ENCODE measurements at regions not wholly inside any gene's neighbourhood (a gene's known extent, or its start where the extent isn't known, plus 50 kb on each side); places are given as distances from the start of the nearest gene placed in this dataset.
"Not testable (repeated sequence)": the region's sequence is repeated elsewhere in the genome, so short reads cannot be mapped to it uniquely, and the experiment has no call there.

- DNase-seq, result no peak
Observed at GRCh38 chr3:150357923-150358607, 50.0 kb upstream of the TSC22D2 start.

DNA sequence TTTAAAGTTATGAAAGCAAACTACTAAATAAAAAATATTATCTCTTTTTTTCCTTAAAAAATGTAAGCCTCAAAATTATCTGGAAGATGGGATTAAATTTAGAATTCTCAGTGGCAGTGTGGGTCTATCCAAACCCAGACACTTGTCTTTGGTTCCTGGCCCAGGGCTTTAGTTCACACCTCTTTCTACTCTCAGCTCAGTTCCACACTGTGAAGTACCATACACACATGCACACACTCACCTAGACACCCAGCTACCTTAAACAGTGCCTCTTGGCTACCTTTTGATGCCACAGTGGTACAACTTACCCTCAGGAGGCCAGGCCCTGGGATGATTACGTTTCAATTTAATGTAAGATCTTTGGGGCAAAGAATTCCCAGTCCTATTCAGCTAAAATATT is 51.0 kb upstream of the TSC22D2 start:
- no peak for DNase-seq

DNA sequence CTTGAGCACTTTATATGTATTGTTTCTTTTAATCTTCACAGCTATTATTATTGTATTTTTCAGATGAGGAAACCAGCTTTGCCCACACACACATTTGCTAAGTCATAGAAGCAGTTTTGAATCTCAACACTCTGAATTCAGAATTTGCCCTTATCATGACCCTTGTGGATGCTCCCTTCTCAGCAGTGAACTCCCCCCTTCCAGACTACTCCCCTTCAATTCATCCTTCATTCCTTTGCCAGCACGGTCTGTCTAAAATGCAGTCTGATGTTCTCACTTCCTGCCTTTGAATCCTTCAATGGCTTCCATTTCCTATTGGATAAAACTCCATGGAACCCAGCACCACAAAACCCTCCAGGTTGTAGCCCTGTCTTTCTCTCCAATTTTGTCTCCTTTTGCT is 52.5 kb upstream of the TSC22D2 start:
- DNase-seq, result no peak

DNA sequence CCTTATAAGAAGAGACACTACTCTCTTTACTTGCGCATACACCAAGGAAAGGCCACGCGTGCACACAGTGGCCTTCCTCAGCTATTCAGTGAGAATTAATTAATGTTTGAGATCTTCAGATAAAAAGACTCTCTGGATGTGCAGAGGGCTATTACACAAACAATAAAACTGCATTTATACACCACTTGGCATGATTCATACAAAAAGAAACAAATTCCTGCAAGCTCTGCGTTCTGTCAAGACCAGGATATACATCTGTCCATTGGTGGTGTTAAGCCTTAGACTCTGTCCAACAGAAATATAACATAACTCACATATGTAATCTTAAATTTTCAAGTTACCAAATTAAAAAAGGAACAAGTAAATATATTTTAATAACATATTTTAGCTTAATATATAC is 55.2 kb upstream of the TSC22D2 start:
- DNase-seq, result no peak

GRCh38 chr3:150351398-150351797 is 56.7 kb upstream of the TSC22D2 start:
- DNase-seq, result no peak

DNA sequence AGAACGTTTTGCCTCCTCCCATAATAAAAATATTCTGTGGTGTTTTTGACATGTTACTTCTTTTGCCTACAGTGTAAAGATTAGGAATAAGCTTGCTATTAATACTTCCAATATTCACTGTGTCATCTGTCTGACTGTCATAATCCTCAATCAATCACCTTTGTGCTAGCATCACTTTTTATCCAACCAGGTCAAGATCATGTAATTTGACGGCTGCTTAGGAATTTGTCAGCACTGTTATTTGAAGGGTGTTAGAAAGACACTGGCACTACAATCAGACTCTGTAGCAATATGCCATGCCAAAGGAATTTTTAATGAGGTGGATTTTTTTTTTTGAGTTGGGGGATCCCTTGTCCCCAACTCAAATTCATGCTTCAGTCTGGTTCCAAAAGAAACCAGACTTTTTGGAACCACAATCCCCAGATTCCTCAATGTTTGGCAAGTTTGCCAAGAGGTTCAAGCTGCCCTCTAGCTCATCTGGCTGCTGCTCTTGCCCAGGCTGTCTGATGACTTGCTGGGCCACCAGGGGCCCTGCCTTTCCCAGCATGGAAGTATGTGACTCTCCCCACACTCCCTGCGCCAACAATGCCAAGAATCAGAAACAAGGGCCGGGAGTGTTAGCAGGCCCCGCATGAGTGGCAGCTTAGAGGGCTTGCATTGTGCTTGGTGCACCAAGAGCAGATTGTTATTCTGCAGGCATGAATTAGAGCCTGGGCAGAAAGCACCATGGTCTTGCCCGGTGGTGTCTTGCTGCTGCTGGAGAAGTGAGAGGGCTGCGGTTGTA is 58.6 kb upstream of the TSC22D2 start:
- no peak for DNase-seq

DNA sequence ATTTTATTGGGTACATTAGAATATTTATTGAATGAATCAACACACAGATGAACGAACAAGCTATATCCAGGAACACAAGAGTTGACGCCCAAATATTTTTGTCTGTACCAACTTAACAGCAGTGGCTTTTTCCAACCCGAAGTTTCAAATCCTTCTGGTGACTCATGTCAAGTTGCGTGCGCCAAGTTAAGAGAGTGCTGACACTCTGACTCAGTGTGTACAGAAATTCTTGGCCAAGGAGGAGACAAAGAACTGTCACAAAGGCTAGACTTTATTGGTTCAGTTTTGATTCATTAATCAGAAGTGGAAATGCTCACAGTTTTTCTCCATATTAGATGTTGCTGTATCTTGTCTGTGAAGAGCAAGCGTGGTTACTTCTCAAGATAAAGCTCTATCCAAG is 59.6 kb upstream of the TSC22D2 start:
- no peak for DNase-seq

DNA sequence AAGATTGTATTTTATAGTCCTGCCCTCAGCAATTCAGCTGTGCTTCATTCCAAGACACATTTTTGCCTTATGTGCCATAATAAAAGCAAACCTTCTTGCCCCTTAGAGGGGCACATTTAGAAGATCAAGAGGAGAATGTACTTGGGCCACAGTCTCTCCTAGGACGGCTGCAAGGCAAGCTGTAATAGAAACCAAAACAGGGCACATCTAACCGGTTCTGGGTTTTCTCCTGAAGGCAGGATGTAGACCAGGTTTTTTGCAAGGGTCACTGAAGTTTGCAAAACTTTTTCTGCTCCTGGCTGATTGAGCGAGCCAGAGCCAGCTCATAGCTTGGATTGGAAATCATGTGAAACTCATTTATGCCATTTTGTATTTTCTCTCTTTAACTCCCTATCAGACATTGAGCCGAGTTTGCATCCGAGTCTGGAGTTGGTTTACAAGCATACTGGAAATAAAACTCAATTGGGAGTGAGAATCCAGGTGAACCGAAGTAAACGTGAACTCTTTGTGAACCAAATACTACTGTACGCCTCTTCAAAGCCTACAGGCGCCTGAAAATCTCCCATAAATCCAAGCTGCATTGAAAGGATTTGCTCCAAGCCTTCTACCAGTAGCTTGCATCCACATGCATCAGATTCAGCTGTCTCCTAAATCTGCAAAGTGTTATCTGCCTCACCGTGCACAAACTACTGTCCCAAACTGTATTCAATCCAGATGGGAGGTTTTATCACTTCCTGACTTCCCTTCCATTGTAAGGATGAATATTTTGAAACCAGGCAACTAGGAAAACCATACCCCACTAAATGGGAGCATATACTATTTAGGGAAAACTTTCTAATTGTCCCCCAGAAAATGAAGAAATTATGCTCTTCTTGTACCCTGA is 60.9 kb upstream of the TSC22D2 start:
- DNase-seq, result no peak

DNA sequence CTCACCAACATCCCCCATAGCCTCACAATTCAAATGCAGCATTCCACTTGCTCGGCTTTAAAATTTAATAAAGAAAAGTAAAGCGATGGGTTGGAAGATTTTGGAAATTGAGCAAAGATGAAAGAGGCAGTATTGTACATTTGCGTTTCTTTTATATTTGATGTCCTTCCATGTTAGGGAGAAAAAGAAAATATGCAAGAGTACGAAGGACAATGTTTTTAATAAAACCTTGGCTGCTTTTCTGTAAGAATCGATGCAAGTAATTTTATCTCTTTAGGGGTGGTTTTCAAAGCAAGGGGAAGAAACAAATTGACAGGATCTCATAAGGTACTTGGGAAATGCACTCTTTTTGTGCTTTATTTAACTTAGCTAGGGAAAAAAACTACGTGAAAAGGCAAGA is 61.8 kb upstream of the TSC22D2 start:
- DNase-seq, result no peak

GRCh38 chr3:150345021-150345538 is 63.0 kb upstream of the TSC22D2 start:
- DNase-seq, result no peak

DNA sequence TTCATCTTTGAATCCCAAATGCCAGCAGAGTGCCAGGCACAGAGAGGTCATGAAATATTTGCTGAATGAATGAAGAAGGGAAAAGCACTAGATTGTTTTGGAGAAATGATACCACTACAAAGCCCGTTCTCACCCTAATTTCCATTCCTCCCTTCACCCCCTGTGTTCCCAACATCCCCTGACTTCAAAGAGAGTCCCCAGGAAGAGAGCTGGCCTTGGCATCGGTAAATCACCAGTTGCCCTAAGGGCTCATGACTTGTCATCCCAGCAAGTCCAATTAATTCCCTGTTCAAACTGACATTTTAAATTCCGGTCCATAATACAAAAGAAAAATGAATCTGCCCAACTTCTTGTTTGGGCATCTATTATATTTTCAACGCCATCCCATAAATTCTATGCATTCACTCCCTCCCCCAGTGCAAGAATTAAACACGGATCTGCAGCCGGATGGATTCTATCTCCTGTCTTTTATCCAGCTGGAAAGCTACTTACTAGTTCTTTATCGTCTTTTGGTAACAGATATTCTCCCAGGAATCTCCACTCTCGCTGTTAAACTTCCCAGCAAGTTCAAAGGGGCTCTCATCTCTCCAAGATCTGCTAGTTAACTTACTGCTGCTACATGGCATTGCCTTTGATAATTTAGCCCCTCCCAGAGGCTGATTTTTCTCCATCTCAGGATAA is 63.9 kb upstream of the TSC22D2 start:
- no peak for DNase-seq

DNA sequence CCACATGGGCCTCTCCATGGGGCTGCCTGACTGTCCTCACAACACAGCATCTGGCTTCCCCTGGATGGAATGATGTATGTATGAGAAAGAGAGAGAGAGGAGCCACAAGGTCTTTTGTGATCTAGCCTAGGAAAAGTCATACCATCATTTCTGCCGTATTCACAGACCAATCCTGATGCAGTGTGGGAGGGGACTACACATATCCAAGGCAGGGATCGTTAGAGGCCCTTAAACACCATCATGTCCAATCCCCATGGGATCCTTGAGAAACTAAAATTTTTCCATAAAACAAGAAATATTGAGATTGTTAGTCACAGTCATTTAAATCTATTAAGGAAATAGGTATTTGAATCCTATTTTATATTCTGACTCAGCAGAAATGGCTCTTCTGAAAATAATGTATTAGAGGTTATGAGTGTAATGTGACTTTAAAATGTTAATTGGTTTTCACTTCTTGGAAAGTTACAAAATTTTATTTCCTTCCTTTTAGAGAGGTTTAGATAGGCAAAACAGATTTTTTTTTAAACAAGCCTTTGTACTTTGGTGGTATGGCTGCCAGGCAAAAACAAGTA is 65.1 kb upstream of the TSC22D2 start:
- no peak for DNase-seq

- DNase-seq, result no peak
Observed at GRCh38 chr3:150341891-150342290, 66.2 kb upstream of the TSC22D2 start.

DNA sequence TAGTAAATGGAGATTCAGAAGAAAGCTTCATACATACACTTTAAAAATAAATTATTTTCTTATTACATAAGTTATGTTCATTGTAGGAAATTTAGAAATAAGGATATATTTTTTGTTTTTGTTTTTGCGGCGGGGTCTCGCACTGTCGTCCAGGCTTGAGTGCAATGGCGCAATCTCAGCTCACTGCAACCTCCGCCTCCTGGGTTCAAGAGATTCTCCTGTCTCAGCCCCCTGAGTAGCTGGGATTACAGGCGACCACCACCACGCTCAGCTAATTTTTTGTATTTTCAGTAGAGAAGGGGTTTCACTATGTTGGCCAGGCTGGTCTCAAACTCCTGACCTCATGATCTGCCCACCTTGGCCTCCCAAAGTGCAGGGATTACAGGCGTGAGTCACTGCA is 71.7 kb upstream of the TSC22D2 start:
- not testable (repeated sequence) for DNase-seq

GRCh38 chr3:150335631-150336030 is 72.5 kb upstream of the TSC22D2 start:
- no peak for DNase-seq

DNA sequence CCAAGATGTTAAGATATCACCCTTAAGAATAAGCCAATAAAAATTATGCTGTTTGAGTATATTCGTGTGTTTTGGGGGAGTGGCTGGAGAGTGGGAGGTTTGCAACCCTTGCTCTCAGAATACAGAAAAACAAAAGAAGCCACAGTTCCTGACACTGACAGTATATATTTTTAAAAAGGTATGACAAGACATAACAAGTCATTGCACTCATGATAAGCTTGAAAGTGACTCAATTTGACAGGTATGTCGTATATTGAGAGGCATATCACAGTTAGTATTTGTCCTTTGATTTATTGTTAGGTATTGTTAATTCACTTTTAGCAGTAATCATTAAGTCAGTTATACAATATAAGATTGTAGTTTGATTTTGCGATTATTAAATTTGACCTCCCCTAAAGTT is 73.1 kb upstream of the TSC22D2 start:
- no peak for DNase-seq

DNA sequence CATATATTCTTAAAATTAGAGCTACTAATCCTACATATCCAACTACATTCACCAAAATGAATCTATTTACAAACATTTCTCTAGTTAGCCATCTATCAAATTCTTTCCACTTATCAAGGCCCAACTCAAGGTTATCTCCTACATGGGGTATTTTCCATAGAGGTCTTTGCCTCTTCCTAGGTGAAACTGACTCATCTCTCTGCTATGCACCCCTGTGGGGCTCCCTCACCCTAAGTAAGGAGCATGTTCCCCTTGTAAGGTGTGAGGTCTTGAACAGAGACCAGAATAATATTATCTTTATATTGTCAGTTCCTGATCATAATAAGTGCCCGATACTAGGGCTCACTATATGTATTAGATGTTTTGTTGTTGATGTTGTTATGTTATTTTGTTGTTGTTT is 74.6 kb upstream of the TSC22D2 start:
- DNase-seq, result no peak

DNA sequence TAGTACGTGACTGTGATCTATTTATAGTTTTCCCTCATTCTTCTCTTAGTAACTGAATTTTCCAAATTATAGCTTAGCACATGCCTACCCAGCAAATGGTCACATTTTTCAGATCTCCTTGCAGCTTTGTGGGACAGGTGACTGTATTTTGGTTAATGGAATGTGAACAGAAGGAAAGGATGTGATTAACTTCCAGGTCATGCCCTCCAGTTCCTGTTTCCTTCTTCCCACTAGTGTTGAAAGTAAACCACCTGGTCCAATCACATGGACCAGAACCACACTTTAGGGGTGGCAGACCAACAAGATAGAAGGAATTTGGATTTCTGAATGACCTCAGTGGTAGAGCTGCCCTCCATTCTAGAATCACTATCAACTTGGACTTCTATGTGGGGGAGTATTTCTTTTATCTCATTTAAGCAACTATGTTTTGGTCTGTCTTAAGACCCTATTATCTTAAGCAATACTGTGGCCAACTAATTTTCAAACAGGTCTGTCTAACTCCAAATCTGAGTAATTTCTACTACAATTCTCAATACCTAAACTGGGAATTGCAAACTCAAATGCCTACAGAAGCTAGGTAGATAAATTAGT is 76.0 kb upstream of the TSC22D2 start:
- DNase-seq, result no peak

DNA sequence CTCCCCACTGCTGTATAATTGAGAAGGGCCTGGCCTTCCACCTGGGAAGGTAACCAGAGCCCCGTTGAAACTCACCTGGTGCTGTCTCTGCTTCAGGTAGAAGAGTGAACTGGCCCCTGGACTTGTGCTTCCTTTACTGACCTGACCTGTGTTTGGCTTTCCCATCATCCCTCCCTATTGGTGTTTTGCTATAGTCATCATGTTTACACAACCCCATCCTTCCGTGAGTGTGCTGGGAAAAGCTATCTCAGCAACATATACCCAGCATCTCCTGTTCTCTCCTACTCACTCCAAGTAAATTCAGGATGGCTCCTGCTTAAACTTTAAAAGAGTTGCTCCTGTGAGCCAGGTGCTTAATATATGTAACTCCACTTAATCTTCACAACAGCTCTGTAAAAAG is 77.2 kb upstream of the TSC22D2 start:
- DNase-seq, result no peak

DNA sequence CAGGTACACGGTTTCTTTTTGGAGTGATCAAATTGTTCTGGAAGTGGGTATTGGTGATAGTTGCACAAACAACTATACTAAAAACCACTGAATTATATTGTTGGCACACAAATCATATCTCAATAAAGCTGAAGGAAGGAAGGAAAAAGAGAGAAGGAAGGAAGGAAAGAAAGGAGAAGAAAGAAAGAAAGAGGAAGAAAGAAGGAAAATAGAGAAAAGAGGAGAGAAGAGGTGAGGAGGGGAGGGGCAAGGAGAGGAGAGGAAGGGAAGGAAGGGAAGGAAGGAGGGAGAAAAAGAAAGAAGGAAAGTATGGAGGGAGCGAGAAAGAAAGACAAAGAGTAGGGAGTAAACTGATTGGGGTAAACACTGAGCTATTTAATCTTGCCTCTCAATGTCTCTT is 77.9 kb upstream of the TSC22D2 start:
- DNase-seq, result no peak

DNA sequence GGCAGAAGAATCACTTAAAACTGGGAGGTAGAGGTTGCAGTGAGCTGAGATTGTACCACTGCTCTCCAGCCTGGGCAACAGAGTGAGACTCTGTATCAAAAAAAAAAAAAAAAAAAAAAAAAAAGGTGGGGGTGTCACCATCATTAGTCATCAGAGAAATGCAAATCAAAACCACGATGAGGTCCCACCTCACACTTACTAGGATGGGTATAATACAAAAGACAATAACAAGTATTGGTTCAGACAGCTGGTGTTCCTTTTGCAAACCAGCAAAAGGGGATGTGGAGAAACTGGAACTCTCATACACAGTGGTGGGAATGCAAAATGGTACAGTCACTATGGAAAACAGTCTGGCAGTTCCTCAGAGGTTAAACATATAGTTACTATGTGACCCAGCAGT is 78.7 kb upstream of the TSC22D2 start:
- no peak for DNase-seq

GRCh38 chr3:150328654-150329040 is 79.5 kb upstream of the TSC22D2 start:
- no peak for DNase-seq

All from CD4-positive, alpha-beta T cell treated with Interleukin-21 for 1 hour (primary cell).